T-helper 1 cell treated with Interleukin-12 subunit alpha and Interleukin-12 subunit beta and Interleukin-4 antibody, amounts not matched to agents 30 μg/mL and 1 μg/mL, for 36 hours (primary cell): ENCODE measurements at regions not wholly inside any gene's neighbourhood (a gene's known extent, or its start where the extent isn't known, plus 50 kb on each side); places are given as distances from the start of the nearest gene placed in this dataset.

Source experiments
- H3K27ac Mint-ChIP-seq: one replicate; pipeline ENCODE4 v1.8.0; 2021; ENCODE audit warnings: mild to moderate bottlenecking, mixed read lengths
- H3K27me3 Mint-ChIP-seq: one replicate; pipeline ENCODE4 v1.8.0; 2021; ENCODE audit warnings: low read depth, mixed read lengths
- H3K36me3 Mint-ChIP-seq: one replicate; pipeline ENCODE4 v1.8.0; 2021; ENCODE audit warnings: low read depth, mixed read lengths
- H3K4me1 Mint-ChIP-seq: one replicate; pipeline ENCODE4 v1.8.0; 2021; ENCODE audit warnings: low read depth, mixed read lengths
- H3K4me3 Mint-ChIP-seq: one replicate; pipeline ENCODE4 v1.8.0; 2021; ENCODE audit warnings: mild to moderate bottlenecking, moderate library complexity, mixed read lengths
- H3K9me3 Mint-ChIP-seq: one replicate; pipeline ENCODE4 v1.8.0; 2021; ENCODE audit warnings: mixed read lengths

- H3K36me3 Mint-ChIP-seq, result no peaks in the 10 kb centered on the region
- H3K4me3 Mint-ChIP-seq, result no peak overlapping the region
- H3K9me3 Mint-ChIP-seq, result no peaks in the 10 kb centered on the region
- no peak overlapping the region for H3K27ac Mint-ChIP-seq
- no peaks in the 10 kb centered on the region for H3K4me1 Mint-ChIP-seq
- H3K27me3 Mint-ChIP-seq, result no peaks in the 10 kb centered on the region
Observed at GRCh38 chr3:24614359-24614758, 119.7 kb upstream of the THRB start.

GRCh38 chr3:24615177-24615576 lies 120.5 kb upstream of the THRB start:
- no peak overlapping the region for H3K27ac Mint-ChIP-seq
- no peaks in the 10 kb centered on the region for H3K4me1 Mint-ChIP-seq
- no peaks in the 10 kb centered on the region for H3K9me3 Mint-ChIP-seq
- no peak overlapping the region for H3K4me3 Mint-ChIP-seq
- no peaks in the 10 kb centered on the region for H3K27me3 Mint-ChIP-seq
- H3K36me3 Mint-ChIP-seq, result no peaks in the 10 kb centered on the region

GRCh38 chr3:24616110-24616829 lies 121.6 kb upstream of the THRB start:
- no peaks in the 10 kb centered on the region for H3K9me3 Mint-ChIP-seq
- H3K4me3 Mint-ChIP-seq, result no peak overlapping the region
- H3K4me1 Mint-ChIP-seq, result no peaks in the 10 kb centered on the region
- H3K27me3 Mint-ChIP-seq, result no peaks in the 10 kb centered on the region
- H3K27ac Mint-ChIP-seq, result no peak overlapping the region
- H3K36me3 Mint-ChIP-seq, result no peaks in the 10 kb centered on the region

- Mint-ChIP-seq H3K4me1 (no peaks in the 10 kb centered on the region), H3K27me3 (no peaks in the 10 kb centered on the region), H3K4me3 (no peak overlapping the region), H3K36me3 (no peaks in the 10 kb centered on the region), H3K27ac (no peak overlapping the region), H3K9me3 (no peaks in the 10 kb centered on the region)
Observed at GRCh38 chr3:24622138-24622537, 127.5 kb upstream of the THRB start.

- no peaks in the 10 kb centered on the region for H3K36me3 Mint-ChIP-seq
- H3K27ac Mint-ChIP-seq, result no peak overlapping the region
- H3K4me1 Mint-ChIP-seq, result no peaks in the 10 kb centered on the region
- H3K9me3 Mint-ChIP-seq, result no peaks in the 10 kb centered on the region
- H3K4me3 Mint-ChIP-seq, result no peak overlapping the region
- no peaks in the 10 kb centered on the region for H3K27me3 Mint-ChIP-seq
Observed at GRCh38 chr3:24622696-24623225, 128.1 kb upstream of the THRB start.

GRCh38 chr3:24623657-24624056 lies 129.0 kb upstream of the THRB start:
- no peaks in the 10 kb centered on the region for H3K9me3 Mint-ChIP-seq
- H3K4me1 Mint-ChIP-seq, result no peaks in the 10 kb centered on the region
- no peaks in the 10 kb centered on the region for H3K27me3 Mint-ChIP-seq
- H3K27ac Mint-ChIP-seq, result no peak overlapping the region
- H3K36me3 Mint-ChIP-seq, result no peaks in the 10 kb centered on the region
- H3K4me3 Mint-ChIP-seq, result no peak overlapping the region

GRCh38 chr3:24624938-24625681 lies 130.5 kb upstream of the THRB start:
- Mint-ChIP-seq H3K36me3 (no peaks in the 10 kb centered on the region), H3K4me3 (no peak overlapping the region), H3K27me3 (no peaks in the 10 kb centered on the region), H3K9me3 (no peaks in the 10 kb centered on the region), H3K27ac (no peak overlapping the region), H3K4me1 (no peaks in the 10 kb centered on the region)

GRCh38 chr3:24628523-24629258 lies 134.0 kb upstream of the THRB start:
- no peaks in the 10 kb centered on the region for H3K9me3 Mint-ChIP-seq
- H3K36me3 Mint-ChIP-seq, result no peaks in the 10 kb centered on the region
- H3K27ac Mint-ChIP-seq, result no peak overlapping the region
- no peak overlapping the region for H3K4me3 Mint-ChIP-seq
- no peaks in the 10 kb centered on the region for H3K4me1 Mint-ChIP-seq
- H3K27me3 Mint-ChIP-seq, result no peaks in the 10 kb centered on the region

- Mint-ChIP-seq H3K36me3 (no peaks in the 10 kb centered on the region), H3K4me1 (no peaks in the 10 kb centered on the region), H3K27ac (no peak overlapping the region), H3K27me3 (no peaks in the 10 kb centered on the region), H3K4me3 (no peak overlapping the region), H3K9me3 (peaks cover 5% of the 10 kb centered on the region)
Observed at GRCh38 chr3:24631481-24631880, 136.8 kb upstream of the THRB start.

GRCh38 chr3:24639061-24639460 lies 144.4 kb upstream of the THRB start:
- no peak overlapping the region for H3K4me3 Mint-ChIP-seq
- H3K27ac Mint-ChIP-seq, result no peak overlapping the region
- no peaks in the 10 kb centered on the region for H3K4me1 Mint-ChIP-seq
- H3K36me3 Mint-ChIP-seq, result no peaks in the 10 kb centered on the region
- peaks cover 5% of the 10 kb centered on the region for H3K9me3 Mint-ChIP-seq
- H3K27me3 Mint-ChIP-seq, result no peaks in the 10 kb centered on the region

GRCh38 chr3:24639481-24640329 lies 145.1 kb upstream of the THRB start:
- H3K36me3 Mint-ChIP-seq, result no peaks in the 10 kb centered on the region
- H3K4me3 Mint-ChIP-seq, result no peak overlapping the region
- H3K27ac Mint-ChIP-seq, result no peak overlapping the region
- H3K4me1 Mint-ChIP-seq, result no peaks in the 10 kb centered on the region
- H3K9me3 Mint-ChIP-seq, result peaks cover 5% of the 10 kb centered on the region
- H3K27me3 Mint-ChIP-seq, result no peaks in the 10 kb centered on the region

- no peaks in the 10 kb centered on the region for H3K36me3 Mint-ChIP-seq
- H3K4me3 Mint-ChIP-seq, result no peak overlapping the region
- H3K27ac Mint-ChIP-seq, result no peak overlapping the region
- H3K4me1 Mint-ChIP-seq, result no peaks in the 10 kb centered on the region
- H3K9me3 Mint-ChIP-seq, result no peaks in the 10 kb centered on the region
- H3K27me3 Mint-ChIP-seq, result no peaks in the 10 kb centered on the region
Observed at GRCh38 chr3:24640330-24640877, 145.8 kb upstream of the THRB start.

- H3K27me3 Mint-ChIP-seq, result no peaks in the 10 kb centered on the region
- no peaks in the 10 kb centered on the region for H3K4me1 Mint-ChIP-seq
- H3K9me3 Mint-ChIP-seq, result no peaks in the 10 kb centered on the region
- no peaks in the 10 kb centered on the region for H3K36me3 Mint-ChIP-seq
- no peak overlapping the region for H3K4me3 Mint-ChIP-seq
- H3K27ac Mint-ChIP-seq, result no peak overlapping the region
Observed at GRCh38 chr3:24641628-24642027, 147.0 kb upstream of the THRB start.

GRCh38 chr3:24645047-24645446 lies 150.4 kb upstream of the THRB start:
- Mint-ChIP-seq H3K27ac (no peak overlapping the region), H3K27me3 (no peaks in the 10 kb centered on the region), H3K4me3 (no peak overlapping the region), H3K4me1 (no peaks in the 10 kb centered on the region), H3K9me3 (no peaks in the 10 kb centered on the region), H3K36me3 (no peaks in the 10 kb centered on the region)
